H1 (cell line): ENCODE measurements at regions not wholly inside any gene's neighbourhood (a gene's known extent, or its start where the extent isn't known, plus 50 kb on each side); places are given as distances from the start of the nearest gene placed in this dataset.

ENCODE experiments used
- CTCF ChIA-PET: fragments of 300-600 bp; sonication (Branson Sonifier 250); formaldehyde crosslinking; loops from one replicate; lab custom pipeline; 2021; ENCODE audit not compliant: partially characterized antibody; lab: Charles Lee
- POLR2A ChIA-PET: fragments of 300-600 bp; sonication (Branson Sonifier 250); formaldehyde crosslinking; loops from one replicate; lab custom pipeline; 2021; ENCODE audit warnings: inconsistent platforms; ENCODE audit not compliant: partially characterized antibody; lab: Charles Lee
- DNase-seq, 2 experiments: peaks; one replicate each; pipeline versions ENCODE4 v3.0.0 to v3.0.0-alpha.2; 2010 to 2022; ENCODE audit warnings: low spot score in 2 of 2, low read depth in 1 of 2, mixed read lengths in 1 of 2
- FAIRE-seq: peaks from 2 replicates; lab custom pipeline; 2011; peaks lifted over from hg19 to GRCh38; lab: Jason Lieb, UNC
- H2AFZ ChIP-seq: 2 replicates; pipeline ENCODE4 v1.8.1; 2012; ENCODE audit warnings: low read length, inconsistent platforms
- H2AK5ac ChIP-seq: 2 replicates; pipeline ENCODE4 v1.6.1; 2013; ENCODE audit warnings: low read depth, low read length
- H2BK120ac ChIP-seq: replicated peaks from 2 replicates; pipeline ENCODE3; 2013; ENCODE audit warnings: low read depth, low read length, inconsistent platforms
- H2BK12ac ChIP-seq: 2 replicates; pipeline ENCODE4 v1.6.1; 2013; ENCODE audit warnings: low read depth, low read length
- H2BK15ac ChIP-seq: 2 replicates; pipeline ENCODE4 v1.6.1; 2013; ENCODE audit warnings: low read length
- H2BK20ac ChIP-seq: 2 replicates; pipeline ENCODE4 v1.6.1; 2013; ENCODE audit warnings: low read length
- H2BK5ac ChIP-seq: 2 replicates; pipeline ENCODE4 v1.6.1; 2013; ENCODE audit warnings: low read depth, low read length
- H3K14ac ChIP-seq: 2 replicates; pipeline ENCODE4 v1.6.1; 2013; ENCODE audit warnings: inconsistent platforms; ENCODE audit not compliant: insufficient read length
- H3K18ac ChIP-seq: 2 replicates; pipeline ENCODE4 v1.6.1; 2013; ENCODE audit warnings: low read length; ENCODE audit errors: extremely low read depth
- H3K23ac ChIP-seq: 2 replicates; pipeline ENCODE4 v1.6.1; 2013; ENCODE audit warnings: inconsistent platforms; ENCODE audit not compliant: insufficient read length
- H3K23me2 ChIP-seq: 2 replicates; pipeline ENCODE4 v1.6.1; 2013; ENCODE audit warnings: low read depth, low read length
- H3K27ac ChIP-seq: 2 replicates; pipeline ENCODE4 v1.6.1; 2011; ENCODE audit warnings: low read depth, low read length, inconsistent platforms
- H3K27me3 ChIP-seq, 4 experiments: replicated peaks in 1 of 4; 1 replicate in 1 of 4; 2 replicates in 3 of 4; pipeline versions ENCODE4 v1.6.1 to v1.8.1; 2011 to 2013; ENCODE audit warnings: low read length in 3 of 4, mild to moderate bottlenecking in 3 of 4, inconsistent platforms in 2 of 4, mixed read lengths in 2 of 4, moderate library complexity in 1 of 4; ENCODE audit not compliant: control insufficient read depth in 3 of 4, insufficient read depth in 3 of 4; ENCODE audit errors: extremely low read depth in 1 of 4
- H3K36me3 ChIP-seq, 4 experiments: 2 replicates each; pipeline versions ENCODE4 v1.6.1 to v1.8.1; 2011 to 2013; ENCODE audit warnings: mild to moderate bottlenecking in 4 of 4, low read length in 3 of 4, moderate library complexity in 2 of 4, control low read depth in 1 of 4, inconsistent platforms in 1 of 4; ENCODE audit not compliant: insufficient read depth in 4 of 4, control insufficient read depth in 2 of 4
- H3K4ac ChIP-seq: replicated peaks from 2 replicates; pipeline ENCODE3; 2013; ENCODE audit warnings: low read length, low read depth, mixed read lengths, inconsistent platforms; ENCODE audit not compliant: insufficient read length
- H3K4me1 ChIP-seq, 4 experiments: replicated peaks in 1 of 4; 1 replicate in 1 of 4; 2 replicates in 3 of 4; pipeline versions ENCODE4 v1.6.1 to v1.8.1; 2011 to 2013; ENCODE audit warnings: low read length in 3 of 4, inconsistent platforms in 2 of 4, mixed read lengths in 1 of 4; ENCODE audit not compliant: insufficient read depth in 4 of 4, control insufficient read depth in 3 of 4
- H3K4me2 ChIP-seq, 2 experiments: 2 replicates each; pipeline versions ENCODE4 v1.6.1 to v1.8.1; 2011 to 2013; ENCODE audit warnings: low read depth in 2 of 2, low read length in 2 of 2, control low read depth in 1 of 2, inconsistent platforms in 1 of 2, mild to moderate bottlenecking in 1 of 2; ENCODE audit not compliant: insufficient read depth in 1 of 2
- H3K4me3 ChIP-seq, 4 experiments: fragments of 200-600, 300-600 bp in 1 of 4; sonication (generic), shearing (Covaris generic), sonication (Bioruptor Twin) in 1 of 4; 2 replicates each; pipeline versions ENCODE4 v1.5.1 to v1.8.1; 2011 to 2016; ENCODE audit warnings: low read length in 4 of 4, low read depth in 3 of 4, control low read depth in 2 of 4, inconsistent platforms in 2 of 4, mild to moderate bottlenecking in 2 of 4, mixed read lengths in 1 of 4, moderate library complexity in 1 of 4; ENCODE audit not compliant: insufficient read depth in 2 of 4; ENCODE audit errors: extremely low read depth in 1 of 4
- H3K56ac ChIP-seq: replicated peaks from 2 replicates; pipeline ENCODE3; 2013; ENCODE audit warnings: low read depth, mild to moderate bottlenecking, mixed read lengths, low read length, inconsistent platforms; ENCODE audit not compliant: insufficient read length
- H3K79me1 ChIP-seq: 2 replicates; pipeline ENCODE4 v1.6.1; 2013; ENCODE audit warnings: low read depth, low read length, control low read depth
- H3K79me2 ChIP-seq, 2 experiments: 2 replicates each; pipeline versions ENCODE4 v1.6.1 to v1.8.1; 2012 to 2013; ENCODE audit warnings: low read length in 2 of 2, mild to moderate bottlenecking in 2 of 2, inconsistent platforms in 1 of 2; ENCODE audit not compliant: insufficient read depth in 2 of 2, control insufficient read depth in 1 of 2
- H3K9ac ChIP-seq, 4 experiments: replicated peaks in 1 of 4; 1 replicate in 1 of 4; 2 replicates in 3 of 4; pipeline versions ENCODE4 v1.6.1 to v1.8.1; 2011 to 2013; ENCODE audit warnings: low read depth in 3 of 4, low read length in 3 of 4, control low read depth in 2 of 4, mild to moderate bottlenecking in 2 of 4, moderate library complexity in 2 of 4, inconsistent platforms in 1 of 4; ENCODE audit errors: extremely low read depth in 1 of 4
- H3K9me3 ChIP-seq, 2 experiments: 2 replicates each; pipeline versions ENCODE4 v1.6.1 to v1.8.1; 2012 to 2013; ENCODE audit warnings: mild to moderate bottlenecking in 2 of 2, moderate library complexity in 2 of 2, control low read depth in 1 of 2, inconsistent platforms in 1 of 2, low read depth in 1 of 2, low read length in 1 of 2, mixed read lengths in 1 of 2; ENCODE audit not compliant: insufficient read depth in 2 of 2
- H4K20me1 ChIP-seq, 2 experiments: replicated peaks in 1 of 2; 2 replicates each; pipeline versions ENCODE3 to v1.8.1; 2011 to 2013; ENCODE audit warnings: inconsistent platforms in 2 of 2, low read length in 2 of 2, mild to moderate bottlenecking in 1 of 2; ENCODE audit not compliant: insufficient read depth in 2 of 2, control insufficient read depth in 1 of 2
- H4K5ac ChIP-seq: 2 replicates; pipeline ENCODE4 v1.6.1; 2013; ENCODE audit warnings: low read length, low read depth, mixed read lengths, inconsistent platforms; ENCODE audit not compliant: insufficient read length
- H4K8ac ChIP-seq: 2 replicates; pipeline ENCODE4 v1.8.0; 2013; ENCODE audit warnings: mild to moderate bottlenecking, moderate library complexity, low read length, inconsistent platforms; ENCODE audit not compliant: insufficient read depth; ENCODE audit errors: extremely low read depth
- H4K91ac ChIP-seq: replicated peaks from 2 replicates; pipeline ENCODE3; 2013; ENCODE audit warnings: low read length, mixed read lengths, inconsistent platforms; ENCODE audit not compliant: insufficient read length
- ASH2L ChIP-seq: fragments of 200-600, 300-600 bp; sonication (generic); IDR thresholded peaks from one replicate; pipeline ENCODE4 v1.7.1; 2017; ENCODE audit warnings: low read length
- ATF3 ChIP-seq: IDR thresholded peaks from 2 replicates; pipeline ENCODE4 v1.6.1; 2011; ENCODE audit warnings: low read depth, mild to moderate bottlenecking, low read length; ENCODE audit not compliant: insufficient read depth
- BCL11A ChIP-seq, 2 experiments: IDR thresholded peaks; one replicate each; pipeline ENCODE4 v1.6.1; 2011; ENCODE audit warnings: low read depth in 2 of 2, low read length in 2 of 2, mild to moderate bottlenecking in 2 of 2
- E2F6 ChIP-seq: IDR thresholded peaks from 2 replicates; pipeline ENCODE4 v1.6.1; 2012; ENCODE audit warnings: inconsistent platforms
- EGR1 ChIP-seq: IDR thresholded peaks from 2 replicates; pipeline ENCODE4 v1.6.1; 2011; ENCODE audit warnings: low read depth, low read length, borderline replicate concordance
- EZH2 ChIP-seq: fragments of 200-600 bp; sonication (generic); IDR thresholded peaks from 2 replicates; pipeline ENCODE4 v1.7.1; 2012; ENCODE audit warnings: low read depth, mild to moderate bottlenecking, moderate library complexity, low read length, inconsistent platforms; ENCODE audit not compliant: severe bottlenecking
- JUN ChIP-seq: IDR thresholded peaks from 2 replicates; pipeline ENCODE4 v1.6.1; 2011; ENCODE audit warnings: low read depth, mild to moderate bottlenecking, improper control_type of control experiment, low read length
- KDM4A ChIP-seq: IDR thresholded peaks from one replicate; pipeline ENCODE4 v1.7.1; 2012; ENCODE audit warnings: low read depth, mild to moderate bottlenecking, moderate library complexity, low read length, inconsistent platforms; ENCODE audit not compliant: severe bottlenecking
- MAX ChIP-seq: IDR thresholded peaks from 2 replicates; pipeline ENCODE4 v1.6.1; 2012; ENCODE audit warnings: inconsistent platforms
- NRF1 ChIP-seq: IDR thresholded peaks from 2 replicates; pipeline ENCODE4 v1.6.1; 2011; ENCODE audit warnings: mild to moderate bottlenecking, low read depth, low read length, improper control_type of control experiment
- RAD21 ChIP-seq, 2 experiments: IDR thresholded peaks in 1 of 2; conservative IDR thresholded peaks in 1 of 2; 2 replicates each; pipeline ENCODE4 v1.6.1; 2011; ENCODE audit warnings: low read depth in 2 of 2, low read length in 2 of 2, improper control_type of control experiment in 1 of 2, inconsistent platforms in 1 of 2, mild to moderate bottlenecking in 1 of 2, moderate library complexity in 1 of 2
- RBBP5 ChIP-seq: IDR thresholded peaks from 2 replicates; pipeline ENCODE4 v1.7.1; 2012; ENCODE audit warnings: low read depth, mild to moderate bottlenecking, inconsistent platforms, low read length, moderate library complexity, borderline replicate concordance
- ZNF274 ChIP-seq: IDR thresholded peaks from 2 replicates; pipeline ENCODE4 v1.7.0; 2012; ENCODE audit warnings: low read length, borderline replicate concordance; ENCODE audit errors: extremely low read depth
- WGBS, 2 experiments: shearing (Covaris generic) in 1 of 2; methylation state at CpG; one replicate each; pipeline versions ENCODE4 v1.1.6 to v1.1.7; 2013 to 2015; ENCODE audit warnings: low lambda C conversion rate in 2 of 2, mixed read lengths in 2 of 2, inconsistent platforms in 1 of 2, low coverage in 1 of 2, missing lambda C conversion rate in 1 of 2; ENCODE audit not compliant: insufficient replicate concordance in 2 of 2, insufficient coverage in 1 of 2, insufficient read length in 1 of 2; ENCODE audit errors: extremely low coverage in 1 of 2, missing lambda C conversion rate in 1 of 2; 5-methylcytosine and 5-hydroxymethylcytosine counted together

GRCh38 chr13:87459419-87459818 lies 211.8 kb upstream of the SLITRK5 start:
- no peak for FAIRE-seq
- WGBS, 2 experiments = 81% methylated on average over 1 of the region's 1 CpG; no CpG with 5 or more reads in 1 of the 2 experiments

More at GRCh38 chr13:87459419-87459818, 211.8 kb upstream of the SLITRK5 start:
- CTCF ChIA-PET = no interaction called here
- no peak overlapping the region for H2AK5ac ChIP-seq
- H4K91ac ChIP-seq = no peak overlapping the region
- H3K79me2 ChIP-seq = no peaks in the 10 kb centered on the region
- H2BK5ac ChIP-seq = no peak overlapping the region
- H3K23me2 ChIP-seq = no peaks in the 10 kb centered on the region
- no peak for DNase-seq
- H2BK15ac ChIP-seq = no peak overlapping the region
- H2AFZ ChIP-seq = no peak overlapping the region
- no peaks in the 10 kb centered on the region for H4K20me1 ChIP-seq
- H2BK20ac ChIP-seq = no peak overlapping the region
- H2BK120ac ChIP-seq = no peak overlapping the region
- TF ChIP-seq ATF3 (no peak), MAX (no peak), KDM4A (no peak), JUN (no peak), ASH2L (no peak), ZNF274 (no peak), EZH2 (no peak), RBBP5 (no peak), BCL11A (IDR thresholded peaks at IDR 0.05; ENCODE audit: low read depth in 2 of 2, low read length in 2 of 2) (no peak), E2F6 (no peak), EGR1 (no peak), NRF1 (no peak), RAD21 (IDR thresholded peaks at IDR 0.05 in 1 of 2, conservative IDR thresholded peaks at IDR 0.05 in 1 of 2; ENCODE audit: low read depth in 2 of 2, low read length in 2 of 2) (no peak)
- TF ChIP-seq, all 59 proteins: peak for 0
- no peak overlapping the region for H4K5ac ChIP-seq
- H3K9ac ChIP-seq = no peak overlapping the region
- no peak overlapping the region for H3K14ac ChIP-seq
- H3K4me2 ChIP-seq = no peak overlapping the region
- no peaks in the 10 kb centered on the region for H3K36me3 ChIP-seq
- H3K79me1 ChIP-seq = no peaks in the 10 kb centered on the region
- no peak overlapping the region for H4K8ac ChIP-seq
- H3K23ac ChIP-seq = no peak overlapping the region
- no peak overlapping the region for H3K27ac ChIP-seq
- H3K18ac ChIP-seq = no peak overlapping the region
- no peaks in the 10 kb centered on the region for H3K27me3 ChIP-seq
- H3K56ac ChIP-seq = no peak overlapping the region
- H3K4me1 ChIP-seq = no peaks in the 10 kb centered on the region
- H3K4me3 ChIP-seq = no peak overlapping the region
- no peaks in the 10 kb centered on the region for H3K9me3 ChIP-seq
- POLR2A ChIA-PET = no interaction called here
- H2BK12ac ChIP-seq = no peak overlapping the region
- H3K4ac ChIP-seq = no peak overlapping the region
